Astrocyte of the cerebellum (primary cell): ENCODE measurements at regions not wholly inside any gene's neighbourhood (a gene's known extent, or its start where the extent isn't known, plus 50 kb on each side); places are given as distances from the start of the nearest gene placed in this dataset.

Experiments used
- DNase-seq: peaks from one replicate; pipeline ENCODE4 v3.0.0-alpha.2; 2011; ENCODE audit warnings: low read depth
- H3K4me3 ChIP-seq: 2 replicates; pipeline ENCODE4 v1.5.1; 2011; ENCODE audit warnings: mild to moderate bottlenecking, low read depth, low read length, moderate library complexity
- CTCF ChIP-seq: IDR thresholded peaks from 2 replicates; pipeline ENCODE4 v1.5.1; 2012; ENCODE audit warnings: low read length, low read depth, moderate library complexity, mild to moderate bottlenecking; ENCODE audit errors: missing control alignments
- in situ Hi-C: cut with HindIII; loops from 2 replicates; pipeline ENCODE4 v1.10.0; 2017; ENCODE audit warnings: low sequenced_read_pairs

GRCh38 chr6:97399208-97399607, 116.2 kb upstream of the MMS22L start:
- TF ChIP-seq CTCF, result no peak
- in situ Hi-C loops, result loop anchor here (5.0 kb wide), 1 partner anchor 182 kb away; no protein-coding TSS in a partner anchor
- no peak overlapping the region for H3K4me3 ChIP-seq
- no peak for DNase-seq

GRCh38 chr6:97401533-97401932, 118.5 kb upstream of the MMS22L start:
- DNase-seq, result peak; percentile 13
- no peak for TF ChIP-seq CTCF
- no peak overlapping the region for H3K4me3 ChIP-seq
- in situ Hi-C loops, result no loop called here

- no peak for TF ChIP-seq CTCF
- in situ Hi-C loops, result no loop called here
- H3K4me3 ChIP-seq, result no peak overlapping the region
- no peak for DNase-seq
Measured at GRCh38 chr6:97405818-97406409, 122.9 kb upstream of the MMS22L start.

- no peak for DNase-seq
- TF ChIP-seq CTCF, result no peak
- in situ Hi-C loops, result no loop called here
- H3K4me3 ChIP-seq, result no peak overlapping the region
Measured at GRCh38 chr6:97406633-97407032, 123.6 kb upstream of the MMS22L start.

- H3K4me3 ChIP-seq, result no peak overlapping the region
- no peak for TF ChIP-seq CTCF
- in situ Hi-C loops, result no loop called here
- DNase-seq, result no peak
Measured at GRCh38 chr6:97411610-97412009, 128.6 kb upstream of the MMS22L start.

- no peak for DNase-seq
- H3K4me3 ChIP-seq, result no peak overlapping the region
- in situ Hi-C loops, result no loop called here
- no peak for TF ChIP-seq CTCF
Measured at GRCh38 chr6:97412511-97412910, 129.5 kb upstream of the MMS22L start.

- TF ChIP-seq CTCF, result no peak
- H3K4me3 ChIP-seq, result no peak overlapping the region
- in situ Hi-C loops, result no loop called here
- DNase-seq, result no peak
Measured at GRCh38 chr6:97422171-97422570, 139.2 kb upstream of the MMS22L start.
